ENCODE measurements at regions not wholly inside any gene's neighbourhood (a gene's known extent, or its start where the extent isn't known, plus 50 kb on each side); places are given as distances from the start of the nearest gene placed in this dataset.

DNA sequence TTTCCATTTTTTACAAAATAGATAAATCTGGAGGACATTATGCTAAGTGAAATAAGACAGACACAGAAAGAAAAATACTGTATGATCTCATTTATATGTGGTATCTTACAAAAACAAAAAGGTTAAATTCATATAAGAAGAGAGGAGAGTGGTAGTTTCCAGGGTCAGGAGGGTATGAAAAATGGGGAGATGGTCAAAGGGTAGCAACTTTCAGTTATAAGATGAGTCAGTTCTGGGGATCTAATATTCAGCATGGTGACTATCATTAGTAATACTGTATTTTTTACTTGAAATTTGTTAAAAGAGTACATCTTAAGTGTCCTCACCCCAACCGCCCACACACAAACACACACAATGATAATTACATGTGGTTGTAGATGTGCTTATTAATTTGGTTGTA lies 1250.1 kb downstream of the SORCS1 start:
- DNase-seq (ENCODE audit: insufficient read length, low spot score) (no peak), FAIRE-seq (no peak)
- TF ChIP-seq, protein P1, sequence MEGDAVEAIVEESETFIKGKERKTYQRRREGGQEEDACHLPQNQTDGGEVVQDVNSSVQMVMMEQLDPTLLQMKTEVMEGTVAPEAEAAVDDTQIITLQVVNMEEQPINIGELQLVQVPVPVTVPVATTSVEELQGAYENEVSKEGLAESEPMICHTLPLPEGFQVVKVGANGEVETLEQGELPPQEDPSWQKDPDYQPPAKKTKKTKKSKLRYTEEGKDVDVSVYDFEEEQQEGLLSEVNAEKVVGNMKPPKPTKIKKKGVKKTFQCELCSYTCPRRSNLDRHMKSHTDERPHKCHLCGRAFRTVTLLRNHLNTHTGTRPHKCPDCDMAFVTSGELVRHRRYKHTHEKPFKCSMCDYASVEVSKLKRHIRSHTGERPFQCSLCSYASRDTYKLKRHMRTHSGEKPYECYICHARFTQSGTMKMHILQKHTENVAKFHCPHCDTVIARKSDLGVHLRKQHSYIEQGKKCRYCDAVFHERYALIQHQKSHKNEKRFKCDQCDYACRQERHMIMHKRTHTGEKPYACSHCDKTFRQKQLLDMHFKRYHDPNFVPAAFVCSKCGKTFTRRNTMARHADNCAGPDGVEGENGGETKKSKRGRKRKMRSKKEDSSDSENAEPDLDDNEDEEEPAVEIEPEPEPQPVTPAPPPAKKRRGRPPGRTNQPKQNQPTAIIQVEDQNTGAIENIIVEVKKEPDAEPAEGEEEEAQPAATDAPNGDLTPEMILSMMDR (IDR thresholded peaks at IDR 0.05; ENCODE audit: insufficient read depth, missing control alignments): no peak

DNA sequence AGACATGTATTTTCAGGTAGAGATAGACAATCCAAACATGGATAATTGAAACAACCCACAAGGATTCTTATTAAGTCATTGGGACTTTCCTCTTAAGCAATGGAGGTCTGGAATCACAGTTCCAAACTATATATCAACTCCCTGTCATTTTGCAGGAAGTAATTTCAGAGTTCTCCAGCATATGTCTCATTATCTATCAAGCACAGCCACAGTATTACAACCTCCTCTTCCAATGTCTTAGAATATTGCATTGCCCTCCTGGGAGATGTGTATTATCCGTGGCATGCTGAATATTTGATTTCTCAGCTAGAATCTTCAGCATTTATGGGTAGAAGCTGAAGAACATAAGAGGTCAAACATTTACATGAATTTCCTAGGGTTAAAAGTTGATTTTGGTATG lies 1255.8 kb downstream of the SORCS1 start:
- TF ChIP-seq, protein P1 (IDR thresholded peaks at IDR 0.05; ENCODE audit: insufficient read depth, missing control alignments): no peak
- FAIRE-seq (no peak), DNase-seq (ENCODE audit: insufficient read length, low spot score) (no peak)

DNA sequence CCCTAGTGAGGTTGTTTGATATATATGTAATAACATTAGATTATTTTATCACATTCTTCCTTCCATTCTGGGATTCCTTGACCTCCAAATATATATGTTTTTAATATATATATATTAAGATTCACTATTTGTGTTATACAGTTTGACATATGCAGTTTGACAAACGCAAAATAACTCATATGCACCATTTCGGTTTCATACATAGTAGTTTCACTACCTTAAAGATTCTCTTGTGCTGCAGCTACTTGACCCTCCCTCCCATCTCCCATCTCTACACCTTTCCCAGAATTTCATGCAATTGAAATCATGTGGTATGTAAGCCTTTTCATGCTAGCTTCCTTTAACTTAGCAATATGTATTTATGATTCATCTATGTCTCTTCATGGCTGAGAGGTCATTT lies 1244.4 kb downstream of the SORCS3 start:
- FAIRE-seq (no peak), DNase-seq (ENCODE audit: insufficient read length, low spot score) (no peak)
- TF ChIP-seq, protein P1 (IDR thresholded peaks at IDR 0.05; ENCODE audit: insufficient read depth, missing control alignments): no peak

DNA sequence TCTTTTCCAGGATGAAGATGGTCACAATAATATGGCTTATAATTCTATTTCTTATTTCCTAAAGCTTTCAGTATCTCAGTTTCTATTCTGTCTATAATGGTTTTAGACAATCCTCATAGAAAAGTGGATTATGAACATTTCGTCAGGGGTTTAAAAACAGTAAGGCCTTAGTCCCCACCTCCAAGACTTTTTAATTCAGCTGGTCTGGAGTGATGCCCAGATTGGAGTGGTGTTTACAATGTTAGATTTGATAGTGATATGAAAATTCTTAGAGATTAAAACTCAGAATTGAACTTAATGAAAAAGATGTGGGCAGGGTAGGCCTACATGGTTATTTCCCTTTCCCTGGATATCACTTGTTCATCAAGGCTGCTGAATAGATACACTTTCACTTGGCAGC lies 1238.3 kb downstream of the SORCS3 start:
- FAIRE-seq: no peak
- TF ChIP-seq, protein P1 (IDR thresholded peaks at IDR 0.05; ENCODE audit: insufficient read depth, missing control alignments): no peak
- DNase-seq (ENCODE audit: insufficient read length, low spot score): no peak

DNA sequence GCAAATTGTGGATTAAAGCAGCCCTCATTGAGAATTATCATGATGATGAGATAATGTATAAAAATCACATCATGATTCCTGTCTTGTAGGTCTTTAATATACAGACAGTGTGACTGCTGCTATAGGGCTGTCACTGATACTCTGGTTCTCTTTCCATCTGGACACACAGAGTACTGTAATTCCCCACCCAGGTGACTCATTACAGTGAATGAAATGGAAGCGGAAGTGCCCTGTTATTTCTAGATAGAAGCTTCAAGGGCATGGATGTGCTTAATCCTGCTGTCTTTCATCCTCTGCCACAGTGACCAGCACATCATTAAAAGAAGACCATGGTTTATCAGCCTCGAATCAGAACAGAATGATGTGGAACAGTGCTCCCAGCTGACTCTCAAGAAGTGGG lies 1234.0 kb downstream of the SORCS3 start:
- TF ChIP-seq, protein P1 (IDR thresholded peaks at IDR 0.05; ENCODE audit: insufficient read depth, missing control alignments): no peak
- FAIRE-seq (no peak), DNase-seq (ENCODE audit: insufficient read length, low spot score) (no peak)

DNA sequence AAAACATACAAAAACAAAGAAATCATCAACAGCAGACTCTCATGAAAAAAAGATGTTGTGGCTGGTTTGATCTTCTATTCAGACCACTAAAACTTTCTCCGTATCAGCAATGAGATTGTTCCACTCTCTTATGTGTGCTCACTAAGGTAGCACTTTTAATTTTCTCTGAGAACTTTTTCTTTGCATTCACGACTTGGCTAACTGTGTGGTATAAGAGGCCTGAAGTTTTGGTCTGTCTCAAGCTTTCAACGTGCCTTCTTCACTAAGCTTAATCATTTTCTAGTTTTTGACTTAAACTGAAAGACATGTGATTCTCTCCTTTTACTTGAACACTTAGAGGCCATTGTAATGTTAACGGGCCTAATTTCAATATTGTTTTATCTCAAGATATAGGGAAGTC lies 1231.6 kb downstream of the SORCS3 start:
- DNase-seq (ENCODE audit: insufficient read length, low spot score) (no peak), FAIRE-seq (no peak)
- TF ChIP-seq, protein P1 (IDR thresholded peaks at IDR 0.05; ENCODE audit: insufficient read depth, missing control alignments): no peak

DNA sequence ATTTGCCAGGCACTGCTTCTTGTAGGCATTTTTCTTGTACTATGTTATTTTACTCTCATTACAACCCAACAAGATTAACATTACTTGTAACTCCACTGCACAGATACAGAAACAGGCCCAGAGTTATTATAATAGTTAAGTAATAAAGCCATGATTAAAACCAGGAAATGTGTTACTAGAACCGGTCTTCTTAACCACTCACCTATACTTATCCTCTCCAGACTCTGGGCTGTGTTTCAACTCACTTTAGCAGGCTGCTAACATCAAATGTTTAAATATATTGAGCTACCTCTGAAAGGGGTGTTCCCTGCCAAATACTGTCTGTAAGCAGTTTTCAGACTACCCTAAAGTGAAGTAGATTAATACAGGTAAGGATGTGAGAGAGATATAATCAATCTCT lies 1227.8 kb downstream of the SORCS3 start:
- TF ChIP-seq, protein P1 (IDR thresholded peaks at IDR 0.05; ENCODE audit: insufficient read depth, missing control alignments): no peak
- FAIRE-seq (no peak), DNase-seq (ENCODE audit: insufficient read length, low spot score) (no peak)
